Esophagus squamous epithelium (tissue), 4 donors: ENCODE measurements at regions not wholly inside any gene's neighbourhood (a gene's known extent, or its start where the extent isn't known, plus 50 kb on each side); places are given as distances from the start of the nearest gene placed in this dataset.

Source experiments
- CTCF ChIP-seq, 6 experiments: fragments of 450-650 bp in 4 of 6; fragments of 200-600 bp in 2 of 6; sonication (generic) in 2 of 6; IDR thresholded peaks; one replicate each; pipeline ENCODE4 v1.5.1; 2016 to 2019; ENCODE audit warnings: antibody characterized with exemption in 6 of 6, mild to moderate bottlenecking in 4 of 6, moderate library complexity in 4 of 6
- POLR2A ChIP-seq, 4 donors: fragments of 450-650 bp; IDR thresholded peaks; one replicate each; pipeline ENCODE4 v1.6.1; 2017; ENCODE audit warnings: antibody characterized with exemption in 4 of 4, mild to moderate bottlenecking in 4 of 4, moderate library complexity in 3 of 4

- TF ChIP-seq CTCF (IDR thresholded peaks at IDR 0.05) (no peak), POLR2A (IDR thresholded peaks at IDR 0.05) (no peak)
Measured at GRCh38 chr18:71437511-71437910, 1106.6 kb downstream of the CBLN2 start.
